Neural cell (in vitro differentiated cells): ENCODE measurements at regions not wholly inside any gene's neighbourhood (a gene's known extent, or its start where the extent isn't known, plus 50 kb on each side); places are given as distances from the start of the nearest gene placed in this dataset.

Experiments
- CTCF ChIP-seq: fragments of 450-650 bp; IDR thresholded peaks from 2 replicates; pipeline ENCODE4 v1.5.1; 2014; ENCODE audit warnings: antibody characterized with exemption, mild to moderate bottlenecking, moderate library complexity; ENCODE audit not compliant: poor library complexity, severe bottlenecking
- EZH2 ChIP-seq: fragments of 200-600, 300-800 bp; shearing (Covaris generic), sonication (generic); IDR thresholded peaks from 2 replicates; pipeline ENCODE4 v1.6.1; 2014; ENCODE audit warnings: antibody characterized with exemption, low read length, borderline replicate concordance, mild to moderate bottlenecking; ENCODE audit not compliant: insufficient read depth, poor library complexity, severe bottlenecking
- POLR2AphosphoS5 ChIP-seq: IDR thresholded peaks from 2 replicates; pipeline ENCODE4 v1.6.1; 2012
- RAD21 ChIP-seq: fragments of 450-650 bp; conservative IDR thresholded peaks from 2 replicates; pipeline ENCODE4 v1.6.1; 2014; ENCODE audit warnings: antibody characterized with exemption, mild to moderate bottlenecking, moderate library complexity
- SMC3 ChIP-seq: fragments of 450-650 bp; conservative IDR thresholded peaks from 2 replicates; pipeline ENCODE4 v1.6.1; 2014; ENCODE audit warnings: antibody characterized with exemption, mild to moderate bottlenecking, moderate library complexity; ENCODE audit not compliant: poor library complexity
- TAF1 ChIP-seq: IDR thresholded peaks from 2 replicates; pipeline ENCODE4 v1.6.1; 2012; ENCODE audit warnings: low read depth

DNA sequence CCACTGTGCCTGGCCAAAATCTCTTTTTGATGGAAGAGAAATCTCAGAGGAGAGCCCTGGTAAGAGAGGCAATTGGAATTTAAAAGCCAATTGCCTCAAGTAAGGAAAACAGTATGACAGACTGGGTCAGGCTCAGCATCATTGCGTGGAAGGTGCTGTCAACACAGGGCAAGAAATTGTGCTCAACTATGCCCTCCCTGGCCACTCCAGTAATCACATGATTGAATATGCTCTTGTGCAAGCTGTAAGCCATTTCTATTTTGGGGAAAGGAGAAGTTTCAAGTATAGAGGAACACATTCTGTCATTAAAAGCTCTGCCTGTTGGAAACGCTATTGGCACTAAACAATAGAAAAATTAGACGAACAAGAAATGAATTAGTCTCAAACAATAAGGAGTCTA is 1127.7 kb downstream of the REEP3 start:
- no peak for TF ChIP-seq POLR2AphosphoS5
- no peak for TF ChIP-seq TAF1
- TF ChIP-seq RAD21: no peak
- no peak for TF ChIP-seq EZH2
- no peak for TF ChIP-seq CTCF
- TF ChIP-seq SMC3: no peak
